NCI-H1417 (cell line): ENCODE measurements at regions not wholly inside any gene's neighbourhood (a gene's known extent, or its start where the extent isn't known, plus 50 kb on each side); places are given as distances from the start of the nearest gene placed in this dataset.
"Not testable (repeated sequence)": the region's sequence is repeated elsewhere in the genome, so short reads cannot be mapped to it uniquely, and the experiment has no call there.

ENCODE experiments used
- DNase-seq, 3 experiments: peaks; one replicate each; lab custom pipeline; 2025; lab: John Stamatoyannopoulos, UW

- DNase-seq, result no peak
Measured at GRCh38 chr4:124993838-124994237, 281.3 kb upstream of the ANKRD50 start.

- DNase-seq, result no peak
Measured at GRCh38 chr4:124990398-124990797, 277.9 kb upstream of the ANKRD50 start.

GRCh38 chr4:124980276-124980752 lies 267.8 kb upstream of the ANKRD50 start:
- DNase-seq, result no peak

GRCh38 chr4:124978536-124978935 lies 266.0 kb upstream of the ANKRD50 start:
- not testable (repeated sequence) for DNase-seq

GRCh38 chr4:124977045-124977444 lies 264.5 kb upstream of the ANKRD50 start:
- DNase-seq, result no peak

GRCh38 chr4:124974152-124974551 lies 261.6 kb upstream of the ANKRD50 start:
- DNase-seq, result no peak

GRCh38 chr4:124973716-124974115 lies 261.2 kb upstream of the ANKRD50 start:
- no peak for DNase-seq

- DNase-seq, result no peak
Measured at GRCh38 chr4:124970011-124970410, 257.5 kb upstream of the ANKRD50 start.

GRCh38 chr4:124965497-124965891 lies 253.0 kb upstream of the ANKRD50 start:
- DNase-seq, result no peak

- DNase-seq, result no peak
Measured at GRCh38 chr4:124964852-124965496, 252.4 kb upstream of the ANKRD50 start.

- no peak for DNase-seq
Measured at GRCh38 chr4:124964251-124964650, 251.7 kb upstream of the ANKRD50 start.

GRCh38 chr4:124961138-124961750 lies 248.7 kb upstream of the ANKRD50 start:
- no peak for DNase-seq

- no peak for DNase-seq
Measured at GRCh38 chr4:124958847-124959246, 246.3 kb upstream of the ANKRD50 start.

- DNase-seq, result no peak
Measured at GRCh38 chr4:124955476-124955875, 242.9 kb upstream of the ANKRD50 start.

GRCh38 chr4:124954046-124954445 lies 241.5 kb upstream of the ANKRD50 start:
- DNase-seq, result no peak

- no peak for DNase-seq
Measured at GRCh38 chr4:124953486-124953885, 241.0 kb upstream of the ANKRD50 start.

GRCh38 chr4:124953061-124953460 lies 240.5 kb upstream of the ANKRD50 start:
- no peak for DNase-seq

GRCh38 chr4:124952601-124953000 lies 240.1 kb upstream of the ANKRD50 start:
- no peak for DNase-seq

- DNase-seq, result no peak
Measured at GRCh38 chr4:124948976-124949597, 236.6 kb upstream of the ANKRD50 start.

- no peak for DNase-seq
Measured at GRCh38 chr4:124947622-124948265, 235.2 kb upstream of the ANKRD50 start.

- DNase-seq, result no peak
Measured at GRCh38 chr4:124946696-124947095, 234.2 kb upstream of the ANKRD50 start.

GRCh38 chr4:124945422-124945821 lies 232.9 kb upstream of the ANKRD50 start:
- DNase-seq, result no peak

GRCh38 chr4:124943938-124944337 lies 231.4 kb upstream of the ANKRD50 start:
- no peak for DNase-seq
